GM12878 (cell line): ENCODE measurements at regions not wholly inside any gene's neighbourhood (a gene's known extent, or its start where the extent isn't known, plus 50 kb on each side); places are given as distances from the start of the nearest gene placed in this dataset.

ENCODE experiments used
- ATAC-seq: fragments of 200-7000 bp; cut with Tn5 transposase; 3 replicates; pipeline ENCODE4 v1.9.1; 2020; ENCODE audit warnings: mild to moderate bottlenecking, moderate library complexity
- BruUV-seq: library from RNA; stranded (reverse); fragments of 400-500 nt; replicated peaks from 2 replicates; lab custom pipeline; 2021; lab: Mats Ljungman, UMichigan
- CTCF ChIA-PET: fragments of 300-600 bp; sonication (Branson Sonifier 250); formaldehyde crosslinking; extraction: SDS; loops from one replicate; lab custom pipeline; 2021; ENCODE audit warnings: inconsistent platforms; lab: Yijun Ruan, JAX
- POLR2A ChIA-PET: fragments of 350-600 bp; formaldehyde crosslinking; extraction: SDS; loops from one replicate; lab custom pipeline; 2021; ENCODE audit warnings: inconsistent platforms; lab: Charles Lee
- RAD21 ChIA-PET: fragments of 300-600 bp; sonication (Branson Sonifier 250); formaldehyde crosslinking; loops from one replicate; lab custom pipeline; 2023; ENCODE audit warnings: antibody characterized with exemption; ENCODE audit not compliant: unreplicated experiment; lab: Charles Lee
- SMC1A ChIA-PET: fragments of 300-600 bp; sonication (Branson Sonifier 250); formaldehyde crosslinking; loops from one replicate; lab custom pipeline; 2023; ENCODE audit not compliant: unreplicated experiment, uncharacterized antibody; lab: Charles Lee
- DNase-seq: peaks from one replicate; pipeline ENCODE4 v3.0.0-alpha.2; 2011; ENCODE audit warnings: low read depth, low spot score
- FAIRE-seq: peaks from 3 replicates; lab custom pipeline; 2011; peaks lifted over from hg19 to GRCh38; lab: Jason Lieb, UNC
- H2AFZ ChIP-seq: 2 replicates; pipeline ENCODE4 v1.6.0; 2011; ENCODE audit warnings: low read depth, low read length, control low read depth; ENCODE audit not compliant: control insufficient read depth
- H3K27ac ChIP-seq: 2 replicates; pipeline ENCODE4 v1.5.1; 2011; ENCODE audit warnings: control low read depth; ENCODE audit not compliant: control insufficient read depth, insufficient read depth
- H3K27me3 ChIP-seq, 2 experiments: replicated peaks in 1 of 2; 2 replicates each; pipeline versions ENCODE4 v1.6.0 to v1.6.1; 2011; ENCODE audit warnings: low read length in 1 of 2; ENCODE audit not compliant: control insufficient read depth in 2 of 2, insufficient read depth in 2 of 2
- H3K36me3 ChIP-seq, 2 experiments: 2 replicates each; pipeline ENCODE4 v1.5.1; 2011; ENCODE audit warnings: low read length in 1 of 2; ENCODE audit not compliant: control insufficient read depth in 2 of 2, insufficient read depth in 2 of 2
- H3K4me1 ChIP-seq: 2 replicates; pipeline ENCODE4 v1.6.1; 2011; ENCODE audit warnings: mild to moderate bottlenecking, low read length, moderate library complexity, mixed read lengths; ENCODE audit not compliant: control insufficient read depth, insufficient read depth
- H3K4me2 ChIP-seq: 2 replicates; pipeline ENCODE4 v1.6.0; 2011; ENCODE audit warnings: control low read depth; ENCODE audit not compliant: control insufficient read depth, insufficient read depth
- H3K4me3 ChIP-seq: fragments of 200-600 bp; sonication (generic); 2 replicates; pipeline ENCODE4 v1.5.1; 2016
- H3K79me2 ChIP-seq: 2 replicates; pipeline ENCODE4 v1.6.0; 2011; ENCODE audit warnings: low read length; ENCODE audit not compliant: control insufficient read depth, insufficient read depth
- H3K9ac ChIP-seq: 2 replicates; pipeline ENCODE4 v1.8.0; 2011; ENCODE audit warnings: low read length, control low read depth, mixed read lengths; ENCODE audit not compliant: control insufficient read depth, insufficient read depth
- H3K9me3 ChIP-seq: replicated peaks from 3 replicates; pipeline ENCODE4 v1.5.1; 2011; ENCODE audit warnings: mild to moderate bottlenecking, low read length; ENCODE audit not compliant: control insufficient read depth, insufficient read depth
- H4K20me1 ChIP-seq: 2 replicates; pipeline ENCODE4 v1.6.0; 2011; ENCODE audit not compliant: control insufficient read depth, insufficient read depth
- EZH2 ChIP-seq: IDR thresholded peaks from 2 replicates; pipeline ENCODE4 v1.6.1; 2012; ENCODE audit warnings: low read depth, mild to moderate bottlenecking, control low read depth, inconsistent platforms, low read length, borderline replicate concordance; ENCODE audit not compliant: control insufficient read depth
- MYC ChIP-seq: IDR thresholded peaks from 2 replicates; pipeline ENCODE4 v1.6.1; 2011; ENCODE audit warnings: mild to moderate bottlenecking, low read length, moderate library complexity, inconsistent platforms; ENCODE audit not compliant: insufficient read depth, insufficient replicate concordance, insufficient read length, severe bottlenecking
- WGBS: methylation state at CpG from one replicate; pipeline ENCODE4 v1.1.6; 2016; ENCODE audit warnings: low lambda C conversion rate; ENCODE audit not compliant: insufficient replicate concordance, insufficient coverage; ENCODE audit errors: missing lambda C conversion rate; 5-methylcytosine and 5-hydroxymethylcytosine counted together
- in situ Hi-C: fragments of 300-500 bp; cut with MboI; formaldehyde crosslinking; loops from 9 replicates; pipeline ENCODE4 v1.14.3; 2018; ENCODE audit warnings: mixed read lengths
- intact Hi-C: fragments of 100-400 bp; cut with micrococcal nuclease; formaldehyde crosslinking; loops from one replicate; pipeline ENCODE4 v1.14.2; 2022; ENCODE audit not compliant: unreplicated experiment
- TF ChIP-seq, protein P1 (sequence below): fragments of 150-350 bp; IDR thresholded peaks from 2 replicates; pipeline ENCODE4 v1.6.1; 2016; ENCODE audit warnings: low read depth, low read length

DNA sequence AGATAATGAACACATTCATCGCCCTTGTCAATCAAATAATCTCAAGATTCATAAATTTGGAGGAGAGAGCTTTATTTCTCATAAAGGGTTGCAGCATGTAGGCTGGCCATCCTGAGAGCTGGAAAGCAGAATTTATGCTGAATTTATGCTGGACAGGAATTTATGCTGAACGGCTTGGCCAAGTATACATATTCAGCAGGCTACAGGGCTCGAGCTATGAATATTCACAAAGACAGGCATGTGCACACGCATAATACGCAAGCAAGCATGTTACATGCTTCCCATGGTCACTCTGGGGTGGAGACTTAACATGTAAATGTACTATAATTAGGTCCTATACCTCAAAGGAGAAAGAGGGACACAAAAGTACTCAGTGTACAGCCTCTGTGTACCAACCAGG lies 618.8 kb downstream of the METTL4 start:
- in situ Hi-C loops (no loop called here), intact Hi-C loops (no loop called here)
- Histone ChIP-seq H3K4me3 (no peak overlapping the region), H3K9me3 (no peaks in the 10 kb centered on the region), H3K79me2 (no peaks in the 10 kb centered on the region), H3K36me3 (no peaks in the 10 kb centered on the region), H3K9ac (no peak overlapping the region), H3K4me2 (no peak overlapping the region), H3K27me3 (no peaks in the 10 kb centered on the region), H3K27ac (no peak overlapping the region), H3K4me1 (no peaks in the 10 kb centered on the region), H2AFZ (no peak overlapping the region), H4K20me1 (no peaks in the 10 kb centered on the region)
- no TSS peak for BruUV-seq
- RAD21 ChIA-PET: no interaction called here
- SMC1A ChIA-PET: no interaction called here
- CTCF ChIA-PET: no interaction called here
- FAIRE-seq: no peak
- TF ChIP-seq EZH2 (no peak), MYC (no peak)
- TF ChIP-seq, protein P1, sequence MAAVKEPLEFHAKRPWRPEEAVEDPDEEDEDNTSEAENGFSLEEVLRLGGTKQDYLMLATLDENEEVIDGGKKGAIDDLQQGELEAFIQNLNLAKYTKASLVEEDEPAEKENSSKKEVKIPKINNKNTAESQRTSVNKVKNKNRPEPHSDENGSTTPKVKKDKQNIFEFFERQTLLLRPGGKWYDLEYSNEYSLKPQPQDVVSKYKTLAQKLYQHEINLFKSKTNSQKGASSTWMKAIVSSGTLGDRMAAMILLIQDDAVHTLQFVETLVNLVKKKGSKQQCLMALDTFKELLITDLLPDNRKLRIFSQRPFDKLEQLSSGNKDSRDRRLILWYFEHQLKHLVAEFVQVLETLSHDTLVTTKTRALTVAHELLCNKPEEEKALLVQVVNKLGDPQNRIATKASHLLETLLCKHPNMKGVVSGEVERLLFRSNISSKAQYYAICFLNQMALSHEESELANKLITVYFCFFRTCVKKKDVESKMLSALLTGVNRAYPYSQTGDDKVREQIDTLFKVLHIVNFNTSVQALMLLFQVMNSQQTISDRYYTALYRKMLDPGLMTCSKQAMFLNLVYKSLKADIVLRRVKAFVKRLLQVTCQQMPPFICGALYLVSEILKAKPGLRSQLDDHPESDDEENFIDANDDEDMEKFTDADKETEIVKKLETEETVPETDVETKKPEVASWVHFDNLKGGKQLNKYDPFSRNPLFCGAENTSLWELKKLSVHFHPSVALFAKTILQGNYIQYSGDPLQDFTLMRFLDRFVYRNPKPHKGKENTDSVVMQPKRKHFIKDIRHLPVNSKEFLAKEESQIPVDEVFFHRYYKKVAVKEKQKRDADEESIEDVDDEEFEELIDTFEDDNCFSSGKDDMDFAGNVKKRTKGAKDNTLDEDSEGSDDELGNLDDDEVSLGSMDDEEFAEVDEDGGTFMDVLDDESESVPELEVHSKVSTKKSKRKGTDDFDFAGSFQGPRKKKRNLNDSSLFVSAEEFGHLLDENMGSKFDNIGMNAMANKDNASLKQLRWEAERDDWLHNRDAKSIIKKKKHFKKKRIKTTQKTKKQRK: no peak
- TF ChIP-seq, all 136 proteins: peak for 0
- 9% methylated on average over 5 of the region's 5 CpGs for WGBS
- no peak for DNase-seq
- POLR2A ChIA-PET: no interaction called here
- no peak for ATAC-seq
